Endothelial cell of umbilical vein (primary cell): ENCODE measurements at regions not wholly inside any gene's neighbourhood (a gene's known extent, or its start where the extent isn't known, plus 50 kb on each side); places are given as distances from the start of the nearest gene placed in this dataset.

Experiments
- BruUV-seq: library from RNA; stranded (reverse); fragments of 400-500 nt; replicated peaks from 2 replicates; lab custom pipeline; 2021; lab: Mats Ljungman, UMichigan
- CTCF ChIA-PET: fragments of 300-600, 350-600 bp; sonication (Branson Sonifier 250); formaldehyde crosslinking; loops from one replicate; lab custom pipeline; 2021; ENCODE audit warnings: antibody characterized with exemption, inconsistent platforms; lab: Charles Lee
- POLR2A ChIA-PET: fragments of 300-600, 350-600 bp; sonication (Branson Sonifier 250); formaldehyde crosslinking; loops from one replicate; lab custom pipeline; 2021; ENCODE audit warnings: antibody characterized with exemption, inconsistent platforms; lab: Charles Lee
- DNase-seq: peaks from one replicate; pipeline ENCODE4 v3.0.0-alpha.2; 2011; ENCODE audit warnings: low read depth, low spot score
- FAIRE-seq: peaks from 2 replicates; lab custom pipeline; 2011; peaks lifted over from hg19 to GRCh38; lab: Jason Lieb, UNC
- H2AFZ ChIP-seq: 2 replicates; pipeline ENCODE4 v1.6.0; 2012; ENCODE audit warnings: low read depth, low read length, control low read depth, inconsistent platforms
- H3K27ac ChIP-seq: 2 replicates; pipeline ENCODE4 v1.5.1; 2011; ENCODE audit warnings: low read depth, mild to moderate bottlenecking, control low read depth, low read length, moderate library complexity; ENCODE audit not compliant: insufficient read depth
- H3K27me3 ChIP-seq, 2 experiments: 2 replicates each; pipeline versions ENCODE4 v1.6.0 to v1.6.1; 2011; ENCODE audit warnings: low read length in 2 of 2, mixed read lengths in 1 of 2; ENCODE audit not compliant: control insufficient read depth in 2 of 2, insufficient read depth in 2 of 2
- H3K36me3 ChIP-seq, 2 experiments: 2 replicates in 1 of 2; 3 replicates in 1 of 2; pipeline ENCODE4 v1.5.1; 2011; ENCODE audit warnings: low read length in 2 of 2, mild to moderate bottlenecking in 1 of 2, moderate library complexity in 1 of 2; ENCODE audit not compliant: control insufficient read depth in 2 of 2, insufficient read depth in 2 of 2; ENCODE audit errors: extremely low read depth in 1 of 2
- H3K4me1 ChIP-seq: 3 replicates; pipeline ENCODE4 v1.5.1; 2011; ENCODE audit warnings: mild to moderate bottlenecking, low read length; ENCODE audit not compliant: control insufficient read depth, insufficient read depth; ENCODE audit errors: extremely low read depth
- H3K4me2 ChIP-seq: 2 replicates; pipeline ENCODE4 v1.6.1; 2011; ENCODE audit warnings: low read length, control low read depth, mixed read lengths; ENCODE audit not compliant: insufficient read depth
- H3K4me3 ChIP-seq, 3 experiments: fragments of 200-600 bp in 1 of 3; sonication (generic), shearing (Covaris generic) in 1 of 3; replicated peaks in 1 of 3; 2 replicates each; pipeline ENCODE4 v1.5.1; 2011 to 2016; ENCODE audit warnings: control low read depth in 3 of 3, low read length in 3 of 3, mild to moderate bottlenecking in 2 of 3, inconsistent platforms in 1 of 3, low read depth in 1 of 3, moderate library complexity in 1 of 3; ENCODE audit not compliant: insufficient read depth in 1 of 3
- H3K79me2 ChIP-seq: 2 replicates; pipeline ENCODE4 v1.6.0; 2012; ENCODE audit warnings: low read length, inconsistent platforms; ENCODE audit not compliant: control insufficient read depth, insufficient read depth
- H3K9ac ChIP-seq: replicated peaks from 2 replicates; pipeline ENCODE3; 2011; ENCODE audit warnings: low read length, control low read depth; ENCODE audit not compliant: insufficient read depth; ENCODE audit errors: extremely low read depth
- H3K9me1 ChIP-seq: replicated peaks from 3 replicates; pipeline ENCODE4 v1.6.0; 2011; ENCODE audit warnings: mild to moderate bottlenecking, low read length; ENCODE audit not compliant: control insufficient read depth, insufficient read depth; ENCODE audit errors: extremely low read depth
- H3K9me3 ChIP-seq: replicated peaks from 2 replicates; pipeline ENCODE4 v1.5.1; 2012; ENCODE audit warnings: low read length, inconsistent platforms; ENCODE audit not compliant: control insufficient read depth, insufficient read depth
- H4K20me1 ChIP-seq: replicated peaks from 2 replicates; pipeline ENCODE3; 2011; ENCODE audit warnings: mild to moderate bottlenecking, low read length; ENCODE audit not compliant: control insufficient read depth, insufficient read depth; ENCODE audit errors: extremely low read depth
- EZH2 ChIP-seq: IDR thresholded peaks from 2 replicates; pipeline ENCODE4 v1.6.1; 2012; ENCODE audit warnings: borderline replicate concordance, low read depth, mild to moderate bottlenecking, moderate library complexity, low read length, inconsistent platforms; ENCODE audit not compliant: severe bottlenecking
- FOS ChIP-seq: IDR thresholded peaks from 2 replicates; pipeline ENCODE4 v1.6.1; 2011; ENCODE audit warnings: mild to moderate bottlenecking, low read length, moderate library complexity, borderline replicate concordance; ENCODE audit not compliant: insufficient read depth
- GATA2 ChIP-seq: IDR thresholded peaks from 2 replicates; pipeline ENCODE4 v1.7.0; 2011; ENCODE audit warnings: low read depth, mild to moderate bottlenecking, moderate library complexity, mixed read lengths, low read length; ENCODE audit not compliant: insufficient read length, insufficient read depth
- JUN ChIP-seq: IDR thresholded peaks from 2 replicates; pipeline ENCODE4 v1.6.1; 2011; ENCODE audit warnings: borderline replicate concordance, low read depth; ENCODE audit not compliant: insufficient read length, insufficient read depth
- MYC ChIP-seq: IDR thresholded peaks from one replicate; pipeline ENCODE4 v1.6.1; 2011; ENCODE audit warnings: mild to moderate bottlenecking, low read depth, low read length
- POLR2A ChIP-seq: IDR thresholded peaks from 2 replicates; pipeline ENCODE4 v1.6.1; 2012; ENCODE audit warnings: low read depth, mild to moderate bottlenecking, control low read depth, low read length
- POLR2AphosphoS5 ChIP-seq: IDR thresholded peaks from 2 replicates; pipeline ENCODE4 v1.6.1; 2012; ENCODE audit warnings: low read depth, mild to moderate bottlenecking, control low read depth, low read length, moderate library complexity; ENCODE audit not compliant: insufficient read depth
- dilution Hi-C: fragments of 300-500 bp; cut with MboI; formaldehyde crosslinking; loops from one replicate; pipeline ENCODE4 v1.15.0; 2019; ENCODE audit warnings: low sequenced_read_pairs; ENCODE audit not compliant: extremely low pct_ligation_motif_present
- intact Hi-C: fragments of 100-400 bp; cut with micrococcal nuclease; formaldehyde crosslinking; loops from one replicate; pipeline ENCODE4 v1.10.0; 2022
- TF ChIP-seq, protein P1 (sequence below), 2 donors: IDR thresholded peaks; 1 replicate in 1 of 2; 2 replicates in 1 of 2; pipeline ENCODE4 v1.5.1; 2011; ENCODE audit warnings: low read length in 2 of 2, mild to moderate bottlenecking in 2 of 2, moderate library complexity in 2 of 2, control low read depth in 1 of 2, inconsistent platforms in 1 of 2, low read depth in 1 of 2; ENCODE audit not compliant: insufficient read depth in 1 of 2; ENCODE audit errors: extremely low read depth in 1 of 2
- TF ChIP-seq, protein P2 (sequence below): IDR thresholded peaks from 2 replicates; pipeline ENCODE4 v1.6.1; 2011; ENCODE audit not compliant: insufficient read depth, insufficient read length

DNA sequence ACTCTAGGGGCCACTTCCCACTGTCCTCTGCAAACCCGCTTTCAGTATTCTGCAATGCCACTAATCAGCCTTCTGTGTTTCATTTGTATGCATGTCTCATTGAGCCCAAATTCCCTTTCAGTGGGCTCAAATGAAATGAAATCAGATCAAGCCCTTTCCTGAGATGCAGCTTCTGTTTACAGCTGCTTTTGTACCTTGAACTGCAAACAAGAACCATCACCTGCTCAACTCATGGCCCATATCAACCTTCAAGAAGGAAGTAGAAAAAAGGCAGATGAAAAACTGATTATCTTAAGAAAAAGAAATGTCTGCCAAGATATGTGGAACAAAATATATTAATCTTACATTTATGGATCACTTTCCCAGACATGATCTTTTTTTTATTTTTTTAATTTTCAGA lies 141.1 kb upstream of the ARHGAP42 start:
- TF ChIP-seq JUN = no peak
- no peak for TF ChIP-seq FOS
- TF ChIP-seq EZH2 = no peak
- TF ChIP-seq, protein P1, sequence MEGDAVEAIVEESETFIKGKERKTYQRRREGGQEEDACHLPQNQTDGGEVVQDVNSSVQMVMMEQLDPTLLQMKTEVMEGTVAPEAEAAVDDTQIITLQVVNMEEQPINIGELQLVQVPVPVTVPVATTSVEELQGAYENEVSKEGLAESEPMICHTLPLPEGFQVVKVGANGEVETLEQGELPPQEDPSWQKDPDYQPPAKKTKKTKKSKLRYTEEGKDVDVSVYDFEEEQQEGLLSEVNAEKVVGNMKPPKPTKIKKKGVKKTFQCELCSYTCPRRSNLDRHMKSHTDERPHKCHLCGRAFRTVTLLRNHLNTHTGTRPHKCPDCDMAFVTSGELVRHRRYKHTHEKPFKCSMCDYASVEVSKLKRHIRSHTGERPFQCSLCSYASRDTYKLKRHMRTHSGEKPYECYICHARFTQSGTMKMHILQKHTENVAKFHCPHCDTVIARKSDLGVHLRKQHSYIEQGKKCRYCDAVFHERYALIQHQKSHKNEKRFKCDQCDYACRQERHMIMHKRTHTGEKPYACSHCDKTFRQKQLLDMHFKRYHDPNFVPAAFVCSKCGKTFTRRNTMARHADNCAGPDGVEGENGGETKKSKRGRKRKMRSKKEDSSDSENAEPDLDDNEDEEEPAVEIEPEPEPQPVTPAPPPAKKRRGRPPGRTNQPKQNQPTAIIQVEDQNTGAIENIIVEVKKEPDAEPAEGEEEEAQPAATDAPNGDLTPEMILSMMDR (IDR thresholded peaks at IDR 0.05; ENCODE audit: extremely low read depth in 1 of 2, insufficient read depth in 1 of 2, low read depth in 1 of 2, low read length in 2 of 2) = no peak
- no peak for TF ChIP-seq POLR2A
- TF ChIP-seq MYC = no peak
- TF ChIP-seq POLR2AphosphoS5 = no peak
- TF ChIP-seq, protein P2, sequence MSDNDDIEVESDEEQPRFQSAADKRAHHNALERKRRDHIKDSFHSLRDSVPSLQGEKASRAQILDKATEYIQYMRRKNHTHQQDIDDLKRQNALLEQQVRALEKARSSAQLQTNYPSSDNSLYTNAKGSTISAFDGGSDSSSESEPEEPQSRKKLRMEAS = no peak
- TF ChIP-seq GATA2 = no peak
- H4K20me1 ChIP-seq = no peaks in the 10 kb centered on the region
- DNase-seq (no peak), FAIRE-seq (no peak)
- no peaks in the 10 kb centered on the region for H3K9me3 ChIP-seq
- H3K27me3 ChIP-seq = peaks cover 0 to 2% of the 10 kb centered on the region in 2 experiments
- H3K36me3 ChIP-seq = no peaks in the 10 kb centered on the region
- H3K4me3 ChIP-seq = no peak overlapping the region
- intact Hi-C loops = no loop called here
- no peaks in the 10 kb centered on the region for H3K4me1 ChIP-seq
- no peaks in the 10 kb centered on the region for H3K9me1 ChIP-seq
- H3K4me2 ChIP-seq = no peak overlapping the region
- dilution Hi-C loops = no loop called here
- no peaks in the 10 kb centered on the region for H3K79me2 ChIP-seq
- no peak overlapping the region for H2AFZ ChIP-seq
- H3K9ac ChIP-seq = no peak overlapping the region
- no TSS peak for BruUV-seq
- POLR2A ChIA-PET = no interaction called here
- CTCF ChIA-PET = no interaction called here
- H3K27ac ChIP-seq = no peak overlapping the region
